H1 (cell line): ENCODE measurements at regions not wholly inside any gene's neighbourhood (a gene's known extent, or its start where the extent isn't known, plus 50 kb on each side); places are given as distances from the start of the nearest gene placed in this dataset.

ENCODE experiments used
- BACH1 ChIP-seq: IDR thresholded peaks from 2 replicates; pipeline ENCODE4 v1.6.1; 2012; ENCODE audit warnings: low read length, improper control_type of control experiment
- CBX8 ChIP-seq: fragments of 300-800, 300-1000 bp; sonication (generic); IDR thresholded peaks from 2 replicates; pipeline ENCODE4 v1.7.1; 2016; ENCODE audit warnings: low read depth, low read length, borderline replicate concordance
- CTBP2 ChIP-seq: IDR thresholded peaks from 2 replicates; pipeline ENCODE4 v1.7.0; 2011; ENCODE audit warnings: borderline replicate concordance, mild to moderate bottlenecking, moderate library complexity, mixed read lengths, low read length; ENCODE audit not compliant: insufficient read depth, insufficient read length
- EZH2 ChIP-seq: fragments of 200-600 bp; sonication (generic); IDR thresholded peaks from 2 replicates; pipeline ENCODE4 v1.7.1; 2012; ENCODE audit warnings: low read depth, mild to moderate bottlenecking, moderate library complexity, low read length, inconsistent platforms; ENCODE audit not compliant: severe bottlenecking
- PHF8 ChIP-seq: fragments of 200-600 bp; sonication (generic); conservative IDR thresholded peaks from 2 replicates; pipeline ENCODE4 v1.7.1; 2012; ENCODE audit warnings: low read depth, mild to moderate bottlenecking, inconsistent platforms, low read length, moderate library complexity
- SIRT6 ChIP-seq: IDR thresholded peaks from one replicate; pipeline ENCODE4 v1.7.1; 2012; ENCODE audit warnings: low read length, inconsistent platforms
- YY1 ChIP-seq: IDR thresholded peaks from 2 replicates; pipeline ENCODE4 v1.6.1; 2011; ENCODE audit warnings: low read depth, mild to moderate bottlenecking, low read length

DNA sequence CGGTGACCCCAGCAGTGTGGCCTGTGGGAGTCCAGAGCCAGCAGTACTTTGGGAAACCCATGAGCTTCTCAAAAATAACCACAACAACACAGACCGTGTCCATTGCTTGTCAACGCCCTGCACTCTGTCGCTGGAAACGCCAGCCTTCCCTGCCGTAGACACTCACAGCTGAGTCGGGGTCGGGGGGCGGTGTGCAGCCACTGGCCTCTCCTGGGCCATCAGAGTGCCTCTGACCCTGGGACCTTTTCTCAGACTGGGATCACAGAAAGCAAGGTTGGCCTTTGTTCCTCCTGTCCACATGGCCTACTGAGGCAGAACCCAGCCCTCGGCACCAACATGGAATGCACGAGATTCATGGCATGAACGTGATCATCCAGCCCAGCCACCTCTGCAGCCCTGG is 95.7 kb downstream of the TUBA3C start (continued):
- TF ChIP-seq CBX8: no peak
- TF ChIP-seq PHF8: no peak
- no peak for TF ChIP-seq EZH2
- TF ChIP-seq YY1: no peak
- TF ChIP-seq SIRT6: no peak
- TF ChIP-seq CTBP2: no peak
- TF ChIP-seq BACH1: no peak
